ENCODE measurements at regions not wholly inside any gene's neighbourhood (a gene's known extent, or its start where the extent isn't known, plus 50 kb on each side); places are given as distances from the start of the nearest gene placed in this dataset.

DNA sequence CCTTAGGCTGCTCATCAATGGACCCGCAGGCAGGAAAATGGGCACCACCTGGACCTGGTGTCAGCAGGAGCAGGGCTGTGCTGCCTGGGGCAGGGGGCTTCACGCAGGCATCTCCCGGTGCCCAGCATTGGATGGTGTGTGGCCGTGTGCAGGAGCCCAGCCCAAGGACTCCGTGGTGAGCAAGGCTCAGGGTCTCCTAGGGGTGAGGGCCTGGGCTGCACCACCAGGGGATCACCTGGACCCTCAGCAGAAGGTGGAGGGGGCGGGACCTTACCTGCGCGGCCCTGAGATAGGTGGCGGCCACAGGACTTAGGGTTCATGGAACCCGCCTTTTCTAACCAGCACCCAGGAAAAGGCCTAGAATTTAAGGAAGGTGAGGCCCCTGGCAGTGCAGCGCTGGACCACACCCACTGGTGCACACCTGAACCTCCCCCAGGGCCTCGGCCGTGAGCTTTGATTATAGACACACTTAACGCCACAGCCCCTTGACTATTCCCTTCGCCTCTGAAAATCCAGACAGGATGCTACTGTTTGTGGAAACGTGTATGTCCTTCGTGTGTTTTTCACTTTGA, 89.0 kb downstream of the TMEM18 start:
- no peak overlapping the region for H3K56ac ChIP-seq (replicated peaks; ENCODE audit: insufficient read length, low read depth, low read length)
- H2BK12ac ChIP-seq (ENCODE audit: low read depth, low read length): no peak overlapping the region
- H4K91ac ChIP-seq (replicated peaks; ENCODE audit: insufficient read length, low read length): no peak overlapping the region
- H2BK5ac ChIP-seq (ENCODE audit: low read depth, low read length): no peak overlapping the region
- H3K18ac ChIP-seq (ENCODE audit: extremely low read depth, low read length): no peak overlapping the region
- H2BK15ac ChIP-seq (ENCODE audit: low read length): no peak overlapping the region
- H3K9me3 ChIP-seq (ENCODE audit: insufficient read depth in 2 of 2, low read depth in 1 of 2, low read length in 1 of 2): no peaks in the 10 kb centered on the region; a peak in 1 of 4 replicates
- peaks cover 0 to 2% (median 0%) of the 10 kb centered on the region in 4 experiments; a peak in 2 of 7 replicates for H3K4me1 ChIP-seq (replicated peaks in 1 of 4; ENCODE audit: control insufficient read depth in 3 of 4, insufficient read depth in 4 of 4, low read length in 3 of 4)
- no peak overlapping the region for H3K27ac ChIP-seq (ENCODE audit: low read depth, low read length)
- no peak overlapping the region for H3K4ac ChIP-seq (replicated peaks; ENCODE audit: insufficient read length, low read depth, low read length)
- no peak for TF ChIP-seq EGR1 (IDR thresholded peaks at IDR 0.05; ENCODE audit: borderline replicate concordance, low read depth, low read length)
- TF ChIP-seq MAFK (IDR thresholded peaks at IDR 0.05; ENCODE audit: low read depth, low read length): no peak
- TF ChIP-seq POU5F1 (IDR thresholded peaks at IDR 0.05; ENCODE audit: low read depth, low read length): no peak
- H3K4me3 ChIP-seq (ENCODE audit: extremely low read depth in 1 of 4, insufficient read depth in 2 of 4, low read depth in 3 of 4, low read length in 4 of 4): no peak overlapping the region
- no peak overlapping the region for H4K5ac ChIP-seq (ENCODE audit: insufficient read length, low read depth, low read length)
- DNase-seq (ENCODE audit: low read depth in 1 of 2, low spot score in 2 of 2) (peak in 1 of 2 experiments; percentile 33), FAIRE-seq (no peak)
- no peaks in the 10 kb centered on the region for H3K79me1 ChIP-seq (ENCODE audit: low read depth, low read length)
- H3K79me2 ChIP-seq (ENCODE audit: control insufficient read depth in 1 of 2, insufficient read depth in 2 of 2, low read length in 2 of 2): no peaks in the 10 kb centered on the region
- no peak overlapping the region for H2BK120ac ChIP-seq (replicated peaks; ENCODE audit: low read depth, low read length)
- H3K4me2 ChIP-seq (ENCODE audit: insufficient read depth in 1 of 2, low read depth in 2 of 2, low read length in 2 of 2): no peak overlapping the region
- WGBS, 2 experiments (ENCODE audit: extremely low coverage in 1 of 2, insufficient coverage in 1 of 2, insufficient read length in 1 of 2, insufficient replicate concordance in 2 of 2, low coverage in 1 of 2, low lambda C conversion rate in 2 of 2, missing lambda C conversion rate in 1 of 2): 94% methylated on average over 15 of the region's 17 CpGs; no CpG with 5 or more reads in 1 of the 2 experiments
- H3K36me3 ChIP-seq (ENCODE audit: control insufficient read depth in 2 of 4, insufficient read depth in 4 of 4, low read length in 3 of 4): no peaks in the 10 kb centered on the region
- H2BK20ac ChIP-seq (ENCODE audit: low read length): no peak overlapping the region
- no peak overlapping the region for H3K9ac ChIP-seq (replicated peaks in 1 of 4; ENCODE audit: extremely low read depth in 1 of 4, low read depth in 3 of 4, low read length in 3 of 4)
- no peaks in the 10 kb centered on the region for H3K23me2 ChIP-seq (ENCODE audit: low read depth, low read length)
- POLR2A ChIA-PET (ENCODE audit: partially characterized antibody): no interaction called here
- CTCF ChIA-PET (ENCODE audit: partially characterized antibody): interaction anchor here (1.0 to 1.4 kb wide), 4 partner anchors 21 to 58 kb away, joined by 3 read pairs; no protein-coding TSS in a partner anchor
- no peak overlapping the region for H2AFZ ChIP-seq (ENCODE audit: low read length)
- no peak overlapping the region for H3K23ac ChIP-seq (ENCODE audit: insufficient read length)
- H4K8ac ChIP-seq (ENCODE audit: extremely low read depth, insufficient read depth, low read length): peak overlapping the region; percentile 65; the same call in 1 of the 2 replicates
- H3K14ac ChIP-seq (ENCODE audit: insufficient read length): no peak overlapping the region
- no peak overlapping the region for H2AK5ac ChIP-seq (ENCODE audit: low read depth, low read length)
- H4K20me1 ChIP-seq (replicated peaks in 1 of 2; ENCODE audit: control insufficient read depth in 1 of 2, insufficient read depth in 2 of 2, low read length in 2 of 2): no peaks in the 10 kb centered on the region
- H3K27me3 ChIP-seq (replicated peaks in 1 of 4; ENCODE audit: control insufficient read depth in 3 of 4, extremely low read depth in 1 of 4, insufficient read depth in 3 of 4, low read length in 3 of 4): no peaks in the 10 kb centered on the region
